ENCODE measurements at regions not wholly inside any gene's neighbourhood (a gene's known extent, or its start where the extent isn't known, plus 50 kb on each side); places are given as distances from the start of the nearest gene placed in this dataset.

- H3K27me3 ChIP-seq (ENCODE audit: control insufficient read depth in 2 of 2, insufficient read depth in 2 of 2, low read length in 2 of 2), result no peaks in the 10 kb centered on the region
- no peak overlapping the region for H3K27ac ChIP-seq (ENCODE audit: low read depth in 2 of 2, low read length in 2 of 2)
- H3K9me3 ChIP-seq (ENCODE audit: control insufficient read depth in 2 of 2, low read length in 2 of 2), result no peaks in the 10 kb centered on the region
- H3K36me3 ChIP-seq (ENCODE audit: control insufficient read depth in 2 of 2, insufficient read depth in 2 of 2, low read length in 2 of 2), result no peaks in the 10 kb centered on the region
- H3K4me3 ChIP-seq (ENCODE audit: low read length in 2 of 2), result no peak overlapping the region
- H3K9ac ChIP-seq (ENCODE audit: low read depth in 1 of 2, low read length in 2 of 2), result no peak overlapping the region
- H3K4me1 ChIP-seq (ENCODE audit: control insufficient read depth in 2 of 2, insufficient read depth in 2 of 2, low read length in 2 of 2), result no peaks in the 10 kb centered on the region
Measured at GRCh38 chr2:240214790-240215675, 74.6 kb upstream of the OTOS start.

GRCh38 chr2:240215676-240216051, 75.2 kb upstream of the OTOS start:
- Histone ChIP-seq H3K27ac (ENCODE audit: low read depth in 2 of 2, low read length in 2 of 2) (no peak overlapping the region), H3K9ac (ENCODE audit: low read depth in 1 of 2, low read length in 2 of 2) (no peak overlapping the region), H3K36me3 (ENCODE audit: control insufficient read depth in 2 of 2, insufficient read depth in 2 of 2, low read length in 2 of 2) (no peaks in the 10 kb centered on the region), H3K4me3 (ENCODE audit: low read length in 2 of 2) (no peak overlapping the region), H3K27me3 (ENCODE audit: control insufficient read depth in 2 of 2, insufficient read depth in 2 of 2, low read length in 2 of 2) (no peaks in the 10 kb centered on the region), H3K4me1 (ENCODE audit: control insufficient read depth in 2 of 2, insufficient read depth in 2 of 2, low read length in 2 of 2) (no peaks in the 10 kb centered on the region), H3K9me3 (ENCODE audit: control insufficient read depth in 2 of 2, low read length in 2 of 2) (no peaks in the 10 kb centered on the region)

GRCh38 chr2:240216167-240216566, 75.7 kb upstream of the OTOS start:
- Histone ChIP-seq H3K9me3 (ENCODE audit: control insufficient read depth in 2 of 2, low read length in 2 of 2) (no peaks in the 10 kb centered on the region), H3K4me1 (ENCODE audit: control insufficient read depth in 2 of 2, insufficient read depth in 2 of 2, low read length in 2 of 2) (no peaks in the 10 kb centered on the region), H3K27ac (ENCODE audit: low read depth in 2 of 2, low read length in 2 of 2) (no peak overlapping the region), H3K4me3 (ENCODE audit: low read length in 2 of 2) (no peak overlapping the region), H3K27me3 (ENCODE audit: control insufficient read depth in 2 of 2, insufficient read depth in 2 of 2, low read length in 2 of 2) (no peaks in the 10 kb centered on the region), H3K36me3 (ENCODE audit: control insufficient read depth in 2 of 2, insufficient read depth in 2 of 2, low read length in 2 of 2) (no peaks in the 10 kb centered on the region), H3K9ac (ENCODE audit: low read depth in 1 of 2, low read length in 2 of 2) (no peak overlapping the region)

- no peaks in the 10 kb centered on the region for H3K4me1 ChIP-seq (ENCODE audit: control insufficient read depth in 2 of 2, insufficient read depth in 2 of 2, low read length in 2 of 2)
- H3K27me3 ChIP-seq (ENCODE audit: control insufficient read depth in 2 of 2, insufficient read depth in 2 of 2, low read length in 2 of 2), result no peaks in the 10 kb centered on the region
- no peak overlapping the region for H3K4me3 ChIP-seq (ENCODE audit: low read length in 2 of 2)
- H3K9ac ChIP-seq (ENCODE audit: low read depth in 1 of 2, low read length in 2 of 2), result no peak overlapping the region
- no peaks in the 10 kb centered on the region for H3K9me3 ChIP-seq (ENCODE audit: control insufficient read depth in 2 of 2, low read length in 2 of 2)
- H3K27ac ChIP-seq (ENCODE audit: low read depth in 2 of 2, low read length in 2 of 2), result no peak overlapping the region
- H3K36me3 ChIP-seq (ENCODE audit: control insufficient read depth in 2 of 2, insufficient read depth in 2 of 2, low read length in 2 of 2), result no peaks in the 10 kb centered on the region
Measured at GRCh38 chr2:240217431-240218301, 77.2 kb upstream of the OTOS start.

GRCh38 chr2:240219208-240219890, 78.9 kb upstream of the OTOS start:
- Histone ChIP-seq H3K36me3 (ENCODE audit: control insufficient read depth in 2 of 2, insufficient read depth in 2 of 2, low read length in 2 of 2) (no peaks in the 10 kb centered on the region), H3K9ac (ENCODE audit: low read depth in 1 of 2, low read length in 2 of 2) (no peak overlapping the region), H3K27ac (ENCODE audit: low read depth in 2 of 2, low read length in 2 of 2) (no peak overlapping the region), H3K9me3 (ENCODE audit: control insufficient read depth in 2 of 2, low read length in 2 of 2) (no peaks in the 10 kb centered on the region), H3K4me1 (ENCODE audit: control insufficient read depth in 2 of 2, insufficient read depth in 2 of 2, low read length in 2 of 2) (no peaks in the 10 kb centered on the region), H3K4me3 (ENCODE audit: low read length in 2 of 2) (no peak overlapping the region), H3K27me3 (ENCODE audit: control insufficient read depth in 2 of 2, insufficient read depth in 2 of 2, low read length in 2 of 2) (no peaks in the 10 kb centered on the region)

- Histone ChIP-seq H3K36me3 (ENCODE audit: control insufficient read depth in 2 of 2, insufficient read depth in 2 of 2, low read length in 2 of 2) (no peaks in the 10 kb centered on the region), H3K4me1 (ENCODE audit: control insufficient read depth in 2 of 2, insufficient read depth in 2 of 2, low read length in 2 of 2) (no peaks in the 10 kb centered on the region), H3K4me3 (ENCODE audit: low read length in 2 of 2) (no peak overlapping the region), H3K9ac (ENCODE audit: low read depth in 1 of 2, low read length in 2 of 2) (no peak overlapping the region), H3K9me3 (ENCODE audit: control insufficient read depth in 2 of 2, low read length in 2 of 2) (no peaks in the 10 kb centered on the region), H3K27me3 (ENCODE audit: control insufficient read depth in 2 of 2, insufficient read depth in 2 of 2, low read length in 2 of 2) (no peaks in the 10 kb centered on the region), H3K27ac (ENCODE audit: low read depth in 2 of 2, low read length in 2 of 2) (no peak overlapping the region)
Measured at GRCh38 chr2:240220371-240220770, 79.9 kb upstream of the OTOS start.

GRCh38 chr2:240223631-240224030, 83.2 kb upstream of the OTOS start:
- Histone ChIP-seq H3K4me3 (ENCODE audit: low read length in 2 of 2) (no peak overlapping the region), H3K36me3 (ENCODE audit: control insufficient read depth in 2 of 2, insufficient read depth in 2 of 2, low read length in 2 of 2) (no peaks in the 10 kb centered on the region), H3K27me3 (ENCODE audit: control insufficient read depth in 2 of 2, insufficient read depth in 2 of 2, low read length in 2 of 2) (no peaks in the 10 kb centered on the region), H3K4me1 (ENCODE audit: control insufficient read depth in 2 of 2, insufficient read depth in 2 of 2, low read length in 2 of 2) (no peaks in the 10 kb centered on the region), H3K9ac (ENCODE audit: low read depth in 1 of 2, low read length in 2 of 2) (no peak overlapping the region), H3K27ac (ENCODE audit: low read depth in 2 of 2, low read length in 2 of 2) (no peak overlapping the region), H3K9me3 (ENCODE audit: control insufficient read depth in 2 of 2, low read length in 2 of 2) (no peaks in the 10 kb centered on the region)

GRCh38 chr2:240224676-240225075, 84.2 kb upstream of the OTOS start:
- no peaks in the 10 kb centered on the region for H3K4me1 ChIP-seq (ENCODE audit: control insufficient read depth in 2 of 2, insufficient read depth in 2 of 2, low read length in 2 of 2)
- H3K27me3 ChIP-seq (ENCODE audit: control insufficient read depth in 2 of 2, insufficient read depth in 2 of 2, low read length in 2 of 2), result no peaks in the 10 kb centered on the region
- H3K9me3 ChIP-seq (ENCODE audit: control insufficient read depth in 2 of 2, low read length in 2 of 2), result peaks cover 0 to 2% of the 10 kb centered on the region in 2 donors
- no peak overlapping the region for H3K9ac ChIP-seq (ENCODE audit: low read depth in 1 of 2, low read length in 2 of 2)
- no peaks in the 10 kb centered on the region for H3K36me3 ChIP-seq (ENCODE audit: control insufficient read depth in 2 of 2, insufficient read depth in 2 of 2, low read length in 2 of 2)
- H3K4me3 ChIP-seq (ENCODE audit: low read length in 2 of 2), result no peak overlapping the region
- no peak overlapping the region for H3K27ac ChIP-seq (ENCODE audit: low read depth in 2 of 2, low read length in 2 of 2)

- H3K9ac ChIP-seq (ENCODE audit: low read depth in 1 of 2, low read length in 2 of 2), result no peak overlapping the region
- peaks cover 0 to 2% of the 10 kb centered on the region in 2 donors for H3K9me3 ChIP-seq (ENCODE audit: control insufficient read depth in 2 of 2, low read length in 2 of 2)
- no peaks in the 10 kb centered on the region for H3K36me3 ChIP-seq (ENCODE audit: control insufficient read depth in 2 of 2, insufficient read depth in 2 of 2, low read length in 2 of 2)
- no peaks in the 10 kb centered on the region for H3K4me1 ChIP-seq (ENCODE audit: control insufficient read depth in 2 of 2, insufficient read depth in 2 of 2, low read length in 2 of 2)
- H3K27me3 ChIP-seq (ENCODE audit: control insufficient read depth in 2 of 2, insufficient read depth in 2 of 2, low read length in 2 of 2), result no peaks in the 10 kb centered on the region
- H3K27ac ChIP-seq (ENCODE audit: low read depth in 2 of 2, low read length in 2 of 2), result no peak overlapping the region
- no peak overlapping the region for H3K4me3 ChIP-seq (ENCODE audit: low read length in 2 of 2)
Measured at GRCh38 chr2:240225131-240225530, 84.7 kb upstream of the OTOS start.

Measured in mucosa of rectum (tissue), 2 donors.